OCI-LY1 (cell line): ENCODE measurements at regions not wholly inside any gene's neighbourhood (a gene's known extent, or its start where the extent isn't known, plus 50 kb on each side); places are given as distances from the start of the nearest gene placed in this dataset.

ENCODE experiments used
- H2AFZ ChIP-seq: fragments of 200-600 bp; sonication (generic), shearing (Covaris generic); 2 replicates; pipeline ENCODE4 v1.6.0; 2014; ENCODE audit warnings: antibody characterized with exemption, mild to moderate bottlenecking, low read length
- H3F3A ChIP-seq: fragments of 200-600 bp; sonication (generic), shearing (Covaris generic); 2 replicates; pipeline ENCODE4 v1.6.0; 2014; ENCODE audit warnings: mild to moderate bottlenecking, antibody characterized with exemption, low read length, moderate library complexity; ENCODE audit not compliant: insufficient read depth
- H3K27ac ChIP-seq: fragments of 200-600 bp; sonication (generic); 2 replicates; pipeline ENCODE4 v1.5.1; 2014; ENCODE audit warnings: low read length, mixed run types, mild to moderate bottlenecking, low read depth; ENCODE audit not compliant: poor library complexity, severe bottlenecking
- H3K27me3 ChIP-seq: fragments of 200-600 bp; sonication (generic); 2 replicates; pipeline ENCODE4 v1.6.0; 2014; ENCODE audit warnings: antibody characterized with exemption, mild to moderate bottlenecking, low read length, moderate library complexity; ENCODE audit not compliant: insufficient read depth
- H3K36me3 ChIP-seq: fragments of 200-600 bp; sonication (generic); 2 replicates; pipeline ENCODE4 v1.6.1; 2014; ENCODE audit warnings: mild to moderate bottlenecking, antibody characterized with exemption, low read length, moderate library complexity, mixed read lengths; ENCODE audit not compliant: insufficient read depth
- H3K4me1 ChIP-seq: fragments of 200-600 bp; sonication (generic); 2 replicates; pipeline ENCODE4 v1.5.1; 2014; ENCODE audit warnings: mild to moderate bottlenecking, low read length, moderate library complexity; ENCODE audit not compliant: insufficient read depth, severe bottlenecking
- H3K4me2 ChIP-seq: fragments of 200-600 bp; sonication (generic), shearing (Covaris generic); 2 replicates; pipeline ENCODE4 v1.6.1; 2014; ENCODE audit warnings: low read length
- H3K4me3 ChIP-seq: fragments of 200-600 bp; sonication (generic); 2 replicates; pipeline ENCODE4 v1.5.1; 2014; ENCODE audit warnings: low read length, low read depth, mild to moderate bottlenecking, mixed read lengths; ENCODE audit not compliant: poor library complexity, severe bottlenecking
- H3K79me2 ChIP-seq: fragments of 200-600 bp; shearing (Covaris generic); 2 replicates; pipeline ENCODE4 v1.6.1; 2016; ENCODE audit warnings: mixed run types, low read length, mixed read lengths; ENCODE audit not compliant: insufficient read depth
- H3K9ac ChIP-seq: fragments of 200-600 bp; sonication (generic), shearing (Covaris generic); 2 replicates; pipeline ENCODE4 v1.6.1; 2014; ENCODE audit warnings: mild to moderate bottlenecking, low read length, mixed read lengths
- H3K9me2 ChIP-seq: fragments of 200-600 bp; sonication (generic), shearing (Covaris generic); 2 replicates; pipeline ENCODE4 v1.6.1; 2014; ENCODE audit warnings: low read depth, mild to moderate bottlenecking, low read length, mixed read lengths
- H3K9me3 ChIP-seq: fragments of 200-600 bp; shearing (Covaris generic); 2 replicates; pipeline ENCODE4 v1.6.1; 2014; ENCODE audit warnings: low read length, mixed read lengths
- H4K20me1 ChIP-seq: fragments of 200-600 bp; sonication (generic), shearing (Covaris generic); 2 replicates; pipeline ENCODE4 v1.6.0; 2016; ENCODE audit warnings: mild to moderate bottlenecking, low read length; ENCODE audit not compliant: insufficient read depth
- EZH2 ChIP-seq: fragments of 200-600 bp; sonication (generic), shearing (Covaris generic); IDR thresholded peaks from 2 replicates; pipeline ENCODE4 v1.8.0; 2017; ENCODE audit warnings: borderline replicate concordance, mixed run types, mild to moderate bottlenecking, antibody characterized with exemption, low read length, moderate library complexity, mixed read lengths
- TF ChIP-seq, protein P1 (sequence below): fragments of 200-600 bp; sonication (generic), shearing (Covaris generic); IDR thresholded peaks from 2 replicates; pipeline ENCODE4 v1.5.1; 2017; ENCODE audit warnings: mild to moderate bottlenecking, antibody characterized with exemption, low read length, moderate library complexity, mixed read lengths

DNA sequence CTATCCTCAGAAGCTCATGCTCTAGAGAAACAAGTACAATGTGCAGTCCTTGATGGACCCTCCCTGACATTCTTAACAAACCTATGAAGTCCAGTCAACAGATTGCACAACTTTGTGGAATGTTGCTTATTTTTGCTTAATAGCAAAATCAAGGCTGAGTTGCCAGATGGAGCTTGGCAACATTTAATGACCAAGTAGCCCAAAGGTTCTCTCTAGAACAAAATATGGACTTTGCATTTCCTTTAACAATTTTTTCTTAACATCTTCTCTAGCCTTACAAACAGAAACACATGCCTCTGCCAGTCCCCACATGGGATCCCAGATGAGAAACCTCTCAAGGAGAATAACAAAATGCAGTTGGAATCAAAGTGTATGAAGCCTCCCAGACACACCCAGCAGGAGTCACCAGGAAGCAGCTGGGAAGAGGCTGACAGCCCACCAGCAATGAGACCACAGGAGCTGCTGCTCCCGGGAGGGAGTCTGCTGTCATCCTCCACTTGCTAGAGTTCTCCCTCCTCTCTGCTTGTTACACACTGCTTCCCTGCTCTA lies 422.5 kb upstream of the CDIN1 start:
- Histone ChIP-seq H3K4me2 (no peak overlapping the region), H3K27ac (no peak overlapping the region), H3K27me3 (no peaks in the 10 kb centered on the region), H2AFZ (no peak overlapping the region), H3K36me3 (no peaks in the 10 kb centered on the region), H3K4me3 (no peak overlapping the region), H3F3A (no peaks in the 10 kb centered on the region), H3K9ac (no peak overlapping the region), H3K79me2 (no peaks in the 10 kb centered on the region), H4K20me1 (no peaks in the 10 kb centered on the region), H3K9me2 (no peaks in the 10 kb centered on the region), H3K9me3 (no peaks in the 10 kb centered on the region), H3K4me1 (no peaks in the 10 kb centered on the region)
- TF ChIP-seq EZH2: no peak
- TF ChIP-seq, protein P1, sequence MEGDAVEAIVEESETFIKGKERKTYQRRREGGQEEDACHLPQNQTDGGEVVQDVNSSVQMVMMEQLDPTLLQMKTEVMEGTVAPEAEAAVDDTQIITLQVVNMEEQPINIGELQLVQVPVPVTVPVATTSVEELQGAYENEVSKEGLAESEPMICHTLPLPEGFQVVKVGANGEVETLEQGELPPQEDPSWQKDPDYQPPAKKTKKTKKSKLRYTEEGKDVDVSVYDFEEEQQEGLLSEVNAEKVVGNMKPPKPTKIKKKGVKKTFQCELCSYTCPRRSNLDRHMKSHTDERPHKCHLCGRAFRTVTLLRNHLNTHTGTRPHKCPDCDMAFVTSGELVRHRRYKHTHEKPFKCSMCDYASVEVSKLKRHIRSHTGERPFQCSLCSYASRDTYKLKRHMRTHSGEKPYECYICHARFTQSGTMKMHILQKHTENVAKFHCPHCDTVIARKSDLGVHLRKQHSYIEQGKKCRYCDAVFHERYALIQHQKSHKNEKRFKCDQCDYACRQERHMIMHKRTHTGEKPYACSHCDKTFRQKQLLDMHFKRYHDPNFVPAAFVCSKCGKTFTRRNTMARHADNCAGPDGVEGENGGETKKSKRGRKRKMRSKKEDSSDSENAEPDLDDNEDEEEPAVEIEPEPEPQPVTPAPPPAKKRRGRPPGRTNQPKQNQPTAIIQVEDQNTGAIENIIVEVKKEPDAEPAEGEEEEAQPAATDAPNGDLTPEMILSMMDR: no peak

DNA sequence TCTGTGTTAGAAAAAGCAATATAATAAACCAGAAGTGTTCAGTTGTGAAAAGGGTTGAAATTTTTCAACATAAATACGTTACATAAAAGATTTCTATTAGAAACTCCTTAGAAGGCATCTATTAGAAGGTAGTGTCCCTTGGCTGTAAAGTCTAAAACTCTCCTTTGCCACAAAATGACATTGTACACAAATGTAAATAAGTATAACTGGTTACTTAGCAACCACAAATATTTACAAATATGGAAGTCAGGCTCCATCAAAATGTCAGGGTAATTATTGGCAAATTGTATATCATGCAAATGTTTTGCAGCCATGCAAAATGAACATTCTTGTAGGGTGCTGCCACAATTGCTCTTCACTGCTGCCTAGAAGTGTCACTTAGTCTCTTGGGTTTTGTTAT lies 419.1 kb upstream of the CDIN1 start:
- no peak overlapping the region for H2AFZ ChIP-seq
- H3K4me2 ChIP-seq: no peak overlapping the region
- H4K20me1 ChIP-seq: no peaks in the 10 kb centered on the region

DNA sequence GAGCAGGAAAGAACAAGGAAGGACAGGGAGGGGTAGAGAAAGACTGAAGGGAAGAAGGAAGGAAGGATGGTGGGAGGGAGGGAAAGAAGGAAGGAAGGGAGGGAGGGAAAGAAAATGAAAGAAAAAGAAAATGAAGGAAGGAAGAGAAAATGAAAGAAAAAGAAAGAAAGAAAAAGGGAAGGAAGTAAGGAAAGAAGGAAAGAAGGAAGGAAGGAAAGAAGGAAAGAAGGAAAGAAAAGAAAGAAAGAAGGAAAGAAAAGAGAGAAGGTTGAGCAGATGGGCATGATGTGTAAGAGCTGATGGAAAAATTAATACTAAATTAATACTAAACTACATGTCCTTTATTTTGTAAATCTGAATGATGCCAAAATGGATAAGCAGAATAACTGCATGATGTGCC lies 418.3 kb upstream of the CDIN1 start:
- H3K4me3 ChIP-seq: no peak overlapping the region
- no peak overlapping the region for H3K9ac ChIP-seq
- H3K4me1 ChIP-seq: no peaks in the 10 kb centered on the region
- no peaks in the 10 kb centered on the region for H3K9me2 ChIP-seq
- H3F3A ChIP-seq: no peaks in the 10 kb centered on the region
- no peaks in the 10 kb centered on the region for H3K79me2 ChIP-seq
- H4K20me1 ChIP-seq: no peaks in the 10 kb centered on the region
- H3K27me3 ChIP-seq: no peaks in the 10 kb centered on the region
- no peak overlapping the region for H2AFZ ChIP-seq
- H3K4me2 ChIP-seq: no peak overlapping the region
- no peaks in the 10 kb centered on the region for H3K9me3 ChIP-seq
- H3K36me3 ChIP-seq: no peaks in the 10 kb centered on the region
- TF ChIP-seq EZH2: no peak
- TF ChIP-seq, protein P1: no peak
- H3K27ac ChIP-seq: no peak overlapping the region

More for the DNA sequence above, 419.1 kb upstream of the CDIN1 start:
- no peaks in the 10 kb centered on the region for H3F3A ChIP-seq
- H3K9ac ChIP-seq: no peak overlapping the region
- no peaks in the 10 kb centered on the region for H3K27me3 ChIP-seq
- no peaks in the 10 kb centered on the region for H3K36me3 ChIP-seq
- H3K27ac ChIP-seq: no peak overlapping the region
- no peaks in the 10 kb centered on the region for H3K9me2 ChIP-seq
- TF ChIP-seq, protein P1: no peak
- TF ChIP-seq EZH2: no peak
- H3K9me3 ChIP-seq: no peaks in the 10 kb centered on the region
- no peaks in the 10 kb centered on the region for H3K4me1 ChIP-seq
- no peaks in the 10 kb centered on the region for H3K79me2 ChIP-seq
- H3K4me3 ChIP-seq: no peak overlapping the region
